IMR-90 (cell line): ENCODE measurements at regions not wholly inside any gene's neighbourhood (a gene's known extent, or its start where the extent isn't known, plus 50 kb on each side); places are given as distances from the start of the nearest gene placed in this dataset.

Source experiments
- ATAC-seq: fragments of 200-7000 bp; cut with Tn5 transposase; 2 replicates; pipeline ENCODE4 v1.9.1; 2020; ENCODE audit warnings: low read depth, mild to moderate bottlenecking, moderate library complexity
- BruUV-seq: library from RNA; stranded (reverse); fragments of 400-500 nt; replicated peaks from 2 replicates; lab custom pipeline; 2021; lab: Mats Ljungman, UMichigan
- CTCF ChIA-PET: fragments of 300-600 bp; formaldehyde crosslinking; extraction: SDS; loops from one replicate; lab custom pipeline; 2021; ENCODE audit warnings: antibody characterized with exemption; lab: Yijun Ruan, JAX
- POLR2A ChIA-PET: fragments of 300-600 bp; sonication (Branson Sonifier 250); formaldehyde crosslinking; loops from one replicate; lab custom pipeline; 2022; ENCODE audit warnings: antibody characterized with exemption; ENCODE audit not compliant: unreplicated experiment; lab: Charles Lee
- DNase-seq: peaks from one replicate; pipeline ENCODE4 v3.0.0; 2013
- H2AFZ ChIP-seq: replicated peaks from 2 replicates; pipeline ENCODE3; 2013; ENCODE audit warnings: low read length, mild to moderate bottlenecking; ENCODE audit not compliant: poor library complexity
- H2AK5ac ChIP-seq: 2 replicates; pipeline ENCODE4 v1.6.1; 2013; ENCODE audit warnings: low read depth, low read length, inconsistent platforms
- H2AK9ac ChIP-seq: replicated peaks from 2 replicates; pipeline ENCODE3; 2013; ENCODE audit warnings: mild to moderate bottlenecking, low read depth, low read length, moderate library complexity; ENCODE audit not compliant: poor library complexity
- H2BK120ac ChIP-seq: 2 replicates; pipeline ENCODE4 v1.6.1; 2013; ENCODE audit warnings: low read depth, low read length, inconsistent platforms
- H2BK15ac ChIP-seq: 3 replicates; pipeline ENCODE4 v1.6.1; 2013; ENCODE audit warnings: low read depth, low read length, inconsistent platforms
- H2BK20ac ChIP-seq: 2 replicates; pipeline ENCODE4 v1.6.1; 2013; ENCODE audit warnings: low read depth, mild to moderate bottlenecking, inconsistent platforms, low read length, moderate library complexity
- H2BK5ac ChIP-seq: 2 replicates; pipeline ENCODE4 v1.6.1; 2013; ENCODE audit warnings: mild to moderate bottlenecking, low read depth, low read length, inconsistent platforms; ENCODE audit not compliant: poor library complexity, severe bottlenecking
- H3K14ac ChIP-seq: replicated peaks from 2 replicates; pipeline ENCODE4 v1.6.1; 2013; ENCODE audit warnings: low read depth, low read length, inconsistent platforms
- H3K18ac ChIP-seq: 2 replicates; pipeline ENCODE4 v1.6.1; 2013; ENCODE audit warnings: low read depth, low read length, control low read depth
- H3K23ac ChIP-seq: 2 replicates; pipeline ENCODE4 v1.6.1; 2013; ENCODE audit warnings: low read depth, low read length, inconsistent platforms
- H3K27ac ChIP-seq: 2 replicates; pipeline ENCODE4 v1.5.1; 2013; ENCODE audit warnings: mild to moderate bottlenecking, control low read depth, low read length; ENCODE audit not compliant: insufficient read depth
- H3K27me3 ChIP-seq: 2 replicates; pipeline ENCODE4 v1.6.1; 2013; ENCODE audit warnings: low read length; ENCODE audit not compliant: control insufficient read depth, insufficient read depth
- H3K36me3 ChIP-seq: 2 replicates; pipeline ENCODE4 v1.6.1; 2013; ENCODE audit warnings: low read length, mixed read lengths; ENCODE audit not compliant: control insufficient read depth, insufficient read depth
- H3K4ac ChIP-seq: 2 replicates; pipeline ENCODE4 v1.6.1; 2013; ENCODE audit warnings: low read depth, low read length, inconsistent platforms
- H3K4me1 ChIP-seq: 2 replicates; pipeline ENCODE4 v1.6.1; 2013; ENCODE audit warnings: low read length, mixed read lengths; ENCODE audit not compliant: control insufficient read depth, insufficient read depth
- H3K4me2 ChIP-seq: 2 replicates; pipeline ENCODE4 v1.6.1; 2013; ENCODE audit warnings: low read depth, mild to moderate bottlenecking, control low read depth, low read length, moderate library complexity
- H3K4me3 ChIP-seq: 2 replicates; pipeline ENCODE4 v1.5.1; 2013; ENCODE audit warnings: low read depth, mild to moderate bottlenecking, control low read depth, low read length, moderate library complexity; ENCODE audit not compliant: insufficient read depth
- H3K56ac ChIP-seq: 2 replicates; pipeline ENCODE4 v1.6.1; 2013; ENCODE audit warnings: low read length, inconsistent platforms; ENCODE audit not compliant: insufficient read depth; ENCODE audit errors: extremely low read depth
- H3K79me1 ChIP-seq, 2 experiments: 2 replicates each; pipeline ENCODE4 v1.6.1; 2013; ENCODE audit warnings: low read length in 2 of 2, inconsistent platforms in 1 of 2, low read depth in 1 of 2
- H3K9ac ChIP-seq: 2 replicates; pipeline ENCODE4 v1.6.1; 2013; ENCODE audit warnings: low read depth, low read length, control low read depth
- H3K9me1 ChIP-seq: 2 replicates; pipeline ENCODE4 v1.6.1; 2013; ENCODE audit warnings: low read length, inconsistent platforms; ENCODE audit not compliant: insufficient read depth
- H3K9me3 ChIP-seq: 2 replicates; pipeline ENCODE4 v1.6.1; 2013; ENCODE audit warnings: low read length; ENCODE audit not compliant: control insufficient read depth, insufficient read depth
- H4K20me1 ChIP-seq: 2 replicates; pipeline ENCODE4 v1.6.1; 2013; ENCODE audit warnings: low read length, inconsistent platforms; ENCODE audit not compliant: insufficient read depth
- H4K5ac ChIP-seq: 2 replicates; pipeline ENCODE4 v1.6.1; 2013; ENCODE audit warnings: mild to moderate bottlenecking, low read depth, low read length, control low read depth
- H4K8ac ChIP-seq, 2 experiments: 2 replicates each; pipeline ENCODE4 v1.6.1; 2013; ENCODE audit warnings: low read depth in 2 of 2, low read length in 2 of 2, control low read depth in 1 of 2, inconsistent platforms in 1 of 2
- H4K91ac ChIP-seq: 2 replicates; pipeline ENCODE4 v1.6.1; 2013; ENCODE audit warnings: low read depth, low read length, inconsistent platforms; ENCODE audit not compliant: insufficient read depth
- BHLHE40 ChIP-seq: fragments of 150-350 bp; IDR thresholded peaks from 2 replicates; pipeline ENCODE4 v1.6.1; 2016; ENCODE audit warnings: mild to moderate bottlenecking, low read depth, low read length
- CEBPB ChIP-seq: IDR thresholded peaks from 2 replicates; pipeline ENCODE4 v1.6.1; 2012; ENCODE audit warnings: low read depth, low read length, improper control_type of control experiment
- CTCF ChIP-seq: conservative IDR thresholded peaks from 2 replicates; pipeline ENCODE4 v1.5.1; 2012; ENCODE audit warnings: mild to moderate bottlenecking, low read depth, low read length, improper control_type of control experiment
- MXI1 ChIP-seq: IDR thresholded peaks from 2 replicates; pipeline ENCODE4 v1.6.1; 2012; ENCODE audit warnings: low read depth, mild to moderate bottlenecking, low read length, moderate library complexity, borderline replicate concordance
- NFE2L2 ChIP-seq: fragments of 150-350 bp; IDR thresholded peaks from 2 replicates; pipeline ENCODE4 v1.6.1; 2016; ENCODE audit warnings: low read depth, mild to moderate bottlenecking, low read length
- RAD21 ChIP-seq: IDR thresholded peaks from 2 replicates; pipeline ENCODE4 v1.6.1; 2012; ENCODE audit warnings: low read length, improper control_type of control experiment
- SMC3 ChIP-seq: fragments of 150-350 bp; IDR thresholded peaks from 2 replicates; pipeline ENCODE4 v1.6.1; 2016; ENCODE audit warnings: low read depth, mild to moderate bottlenecking, antibody characterized with exemption, low read length, moderate library complexity
- WGBS, 2 experiments: methylation state at CpG; one replicate each; pipeline versions ENCODE4 v1.1.5 to v1.1.7; 2013; ENCODE audit warnings: missing lambda C conversion rate in 2 of 2; ENCODE audit not compliant: insufficient read length in 1 of 2; ENCODE audit errors: extremely low coverage in 2 of 2; 5-methylcytosine and 5-hydroxymethylcytosine counted together
- dilution Hi-C: fragments of 300-500 bp; cut with HindIII; formaldehyde crosslinking; loops from one replicate; pipeline ENCODE4 v1.14.3; 2018; ENCODE audit warnings: low sequenced_read_pairs; ENCODE audit not compliant: unreplicated experiment
- in situ Hi-C: fragments of 300-500 bp; cut with MboI; formaldehyde crosslinking; loops from 3 replicates; pipeline ENCODE4 v1.14.3; 2019; ENCODE audit warnings: low sequenced_read_pairs, inconsistent platforms, mixed read lengths
- intact Hi-C: fragments of 100-400 bp; cut with micrococcal nuclease; formaldehyde crosslinking; loops from 2 replicates; pipeline ENCODE4 v1.10.0; 2022

GRCh38 chr12:43638806-43639205, 86.8 kb upstream of the ADAMTS20 start:
- Histone ChIP-seq H3K27ac (no peak overlapping the region), H3K36me3 (no peaks in the 10 kb centered on the region), H3K4ac (no peak overlapping the region), H3K9me1 (no peaks in the 10 kb centered on the region), H3K4me2 (no peak overlapping the region), H3K23ac (no peak overlapping the region), H3K79me1 (no peaks in the 10 kb centered on the region), H2BK5ac (no peak overlapping the region), H2BK15ac (no peak overlapping the region), H2AFZ (no peak overlapping the region), H3K27me3 (no peaks in the 10 kb centered on the region; the same call in 1 of the 2 replicates), H3K56ac (no peak overlapping the region), H4K91ac (no peak overlapping the region), H3K18ac (no peak overlapping the region), H2BK20ac (no peak overlapping the region), H3K9ac (no peak overlapping the region), H4K20me1 (no peaks in the 10 kb centered on the region), H4K8ac (no peak overlapping the region), H3K14ac (no peak overlapping the region), H3K4me3 (no peak overlapping the region), H2BK120ac (no peak overlapping the region), H2AK9ac (no peak overlapping the region), H3K9me3 (no peaks in the 10 kb centered on the region), H4K5ac (no peak overlapping the region), H3K4me1 (no peaks in the 10 kb centered on the region), H2AK5ac (no peak overlapping the region)
- dilution Hi-C loops (no loop called here), in situ Hi-C loops (no loop called here), intact Hi-C loops (no loop called here)
- ATAC-seq (no peak), DNase-seq (no peak)
- POLR2A ChIA-PET = no interaction called here
- CTCF ChIA-PET = no interaction called here
- TF ChIP-seq NFE2L2 (no peak), CEBPB (no peak), MXI1 (no peak), RAD21 (no peak), CTCF (no peak), BHLHE40 (no peak), SMC3 (no peak)
- no CpG with 5 or more reads among the region's 4 CpGs for WGBS, 2 experiments
- no TSS peak for BruUV-seq
